ENCODE measurements at regions not wholly inside any gene's neighbourhood (a gene's known extent, or its start where the extent isn't known, plus 50 kb on each side); places are given as distances from the start of the nearest gene placed in this dataset.

GRCh38 chr2:15038366-15039364 is 406.1 kb downstream of the LRATD1 start:
- Histone ChIP-seq H3K9ac (ENCODE audit: low read length in 3 of 3) (no peak overlapping the region), H3K27ac (ENCODE audit: low read depth in 2 of 2, low read length in 2 of 2) (no peak overlapping the region), H3K9me3 (ENCODE audit: control insufficient read depth in 2 of 3, insufficient read depth in 1 of 3, low read length in 3 of 3) (no peaks in the 10 kb centered on the region), H3K4me1 (ENCODE audit: control insufficient read depth in 2 of 3, insufficient read depth in 2 of 3, low read depth in 1 of 3, low read length in 3 of 3) (no peaks in the 10 kb centered on the region), H3K4me3 (ENCODE audit: low read length in 3 of 3) (no peak overlapping the region), H3K36me3 (ENCODE audit: control insufficient read depth in 2 of 3, insufficient read depth in 3 of 3, low read length in 3 of 3) (no peaks in the 10 kb centered on the region), H3K27me3 (ENCODE audit: control insufficient read depth, insufficient read depth, low read length) (no peaks in the 10 kb centered on the region)
- TF ChIP-seq CTCF (IDR thresholded peaks at IDR 0.05; ENCODE audit: borderline replicate concordance, extremely low read depth, insufficient read depth): no peak
- DNase-seq: peak in 1 of 5 donors; percentile 27
- intact Hi-C loops (cut with DNase I): no loop called here
- no peak for FAIRE-seq

GRCh38 chr2:15040429-15041084 is 408.0 kb downstream of the LRATD1 start:
- Histone ChIP-seq H3K4me3 (ENCODE audit: low read length in 3 of 3) (no peak overlapping the region), H3K36me3 (ENCODE audit: control insufficient read depth in 2 of 3, insufficient read depth in 3 of 3, low read length in 3 of 3) (no peaks in the 10 kb centered on the region), H3K9me3 (ENCODE audit: control insufficient read depth in 2 of 3, insufficient read depth in 1 of 3, low read length in 3 of 3) (no peaks in the 10 kb centered on the region), H3K27me3 (ENCODE audit: control insufficient read depth, insufficient read depth, low read length) (no peaks in the 10 kb centered on the region), H3K9ac (ENCODE audit: low read length in 3 of 3) (no peak overlapping the region), H3K27ac (ENCODE audit: low read depth in 2 of 2, low read length in 2 of 2) (no peak overlapping the region), H3K4me1 (ENCODE audit: control insufficient read depth in 2 of 3, insufficient read depth in 2 of 3, low read depth in 1 of 3, low read length in 3 of 3) (no peaks in the 10 kb centered on the region)
- intact Hi-C loops (cut with DNase I): no loop called here
- no peak for TF ChIP-seq CTCF (IDR thresholded peaks at IDR 0.05; ENCODE audit: borderline replicate concordance, extremely low read depth, insufficient read depth)
- FAIRE-seq (no peak), DNase-seq (no peak)

DNA sequence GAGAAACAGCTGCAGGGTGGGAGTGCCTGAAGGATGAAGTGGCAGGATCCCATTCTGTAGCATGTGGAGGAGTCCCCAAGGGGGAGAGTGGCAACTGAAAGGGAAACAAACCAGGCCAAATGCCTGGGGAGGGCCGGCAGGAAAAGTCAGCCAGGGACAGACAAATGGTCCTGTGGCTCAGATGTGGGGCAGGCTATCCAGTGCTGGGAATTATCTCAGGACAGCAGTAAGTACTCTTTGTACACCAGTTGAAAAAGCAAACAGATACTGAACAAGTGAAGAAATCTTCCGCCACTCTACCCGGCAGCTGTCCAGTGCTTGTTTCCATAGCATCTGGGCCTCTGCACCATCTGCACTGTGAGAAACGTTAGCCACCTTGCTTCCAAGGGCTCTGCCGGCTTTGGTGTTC is 408.9 kb downstream of the LRATD1 start:
- DNase-seq: peak in 3 of 5 donors; percentile 40 to 44 (median 41)

More for the DNA sequence above, 408.9 kb downstream of the LRATD1 start:
- no peak overlapping the region for H3K9ac ChIP-seq (ENCODE audit: low read length in 3 of 3)
- H3K4me1 ChIP-seq (ENCODE audit: control insufficient read depth in 2 of 3, insufficient read depth in 2 of 3, low read depth in 1 of 3, low read length in 3 of 3): no peaks in the 10 kb centered on the region
- no peak for FAIRE-seq
- no peak for TF ChIP-seq CTCF (IDR thresholded peaks at IDR 0.05; ENCODE audit: borderline replicate concordance, extremely low read depth, insufficient read depth)
- H3K27me3 ChIP-seq (ENCODE audit: control insufficient read depth, insufficient read depth, low read length): no peaks in the 10 kb centered on the region
- no peak overlapping the region for H3K27ac ChIP-seq (ENCODE audit: low read depth in 2 of 2, low read length in 2 of 2)
- intact Hi-C loops (cut with DNase I): no loop called here
- H3K4me3 ChIP-seq (ENCODE audit: low read length in 3 of 3): no peak overlapping the region
- no peaks in the 10 kb centered on the region for H3K36me3 ChIP-seq (ENCODE audit: control insufficient read depth in 2 of 3, insufficient read depth in 3 of 3, low read length in 3 of 3)
- no peaks in the 10 kb centered on the region for H3K9me3 ChIP-seq (ENCODE audit: control insufficient read depth in 2 of 3, insufficient read depth in 1 of 3, low read length in 3 of 3)
